MM.1S (cell line): ENCODE measurements at regions not wholly inside any gene's neighbourhood (a gene's known extent, or its start where the extent isn't known, plus 50 kb on each side); places are given as distances from the start of the nearest gene placed in this dataset.

Source experiments
- CTCF ChIP-seq: fragments of 300-600 bp; sonication (generic); IDR thresholded peaks from 2 replicates; pipeline ENCODE4 v1.5.1; 2016; ENCODE audit warnings: antibody characterized with exemption, low read length, mixed read lengths
- EZH2phosphoT487 ChIP-seq: fragments of 300-600 bp; sonication (generic); IDR thresholded peaks from 2 replicates; pipeline ENCODE4 v1.6.1; 2018; ENCODE audit warnings: antibody characterized with exemption, low read length

- TF ChIP-seq CTCF (no peak), EZH2phosphoT487 (no peak)
Measured at GRCh38 chr5:7131680-7132079, 264.3 kb upstream of the ADCY2 start.
